Coronary artery (tissue), 2 donors: ENCODE measurements at regions not wholly inside any gene's neighbourhood (a gene's known extent, or its start where the extent isn't known, plus 50 kb on each side); places are given as distances from the start of the nearest gene placed in this dataset.

Experiments
- DNase-seq: peaks from one replicate; pipeline ENCODE4 v3.0.0-alpha.2; 2017; ENCODE audit warnings: low spot score
- H3K27ac ChIP-seq, 2 donors: fragments of 200-600 bp; sonication (generic); one replicate each; pipeline ENCODE4 v1.5.1; 2016 to 2019
- H3K4me3 ChIP-seq: fragments of 200-600 bp; sonication (generic); 2 replicates; pipeline ENCODE4 v1.5.1; 2016; ENCODE audit warnings: mild to moderate bottlenecking, moderate library complexity
- TF ChIP-seq, protein P1 (sequence below): fragments of 200-600 bp; sonication (generic); IDR thresholded peaks from one replicate; pipeline ENCODE4 v1.5.1; 2019; ENCODE audit warnings: antibody characterized with exemption

DNA sequence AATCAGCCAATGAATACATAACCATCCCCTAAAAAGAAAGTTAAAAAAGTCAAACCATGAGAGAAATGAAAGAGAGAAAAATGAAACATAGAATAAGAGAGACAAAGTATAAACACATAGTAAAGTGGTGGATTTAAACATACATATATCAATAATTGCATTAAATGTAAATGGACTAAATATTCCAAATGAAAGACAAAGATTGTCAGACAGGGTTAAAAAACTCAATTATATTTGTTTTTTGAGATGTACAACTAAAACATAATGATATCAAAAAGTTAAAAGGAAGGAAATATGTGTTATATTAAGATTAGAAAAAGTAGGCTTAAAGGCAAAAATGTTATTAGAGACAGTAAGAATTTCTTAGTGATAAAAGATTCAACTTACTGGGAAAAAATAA, 83.8 kb upstream of the CELF4 start:
- Histone ChIP-seq H3K4me3 (no peak overlapping the region), H3K27ac (no peak overlapping the region)
- no peak for DNase-seq
- TF ChIP-seq, protein P1, sequence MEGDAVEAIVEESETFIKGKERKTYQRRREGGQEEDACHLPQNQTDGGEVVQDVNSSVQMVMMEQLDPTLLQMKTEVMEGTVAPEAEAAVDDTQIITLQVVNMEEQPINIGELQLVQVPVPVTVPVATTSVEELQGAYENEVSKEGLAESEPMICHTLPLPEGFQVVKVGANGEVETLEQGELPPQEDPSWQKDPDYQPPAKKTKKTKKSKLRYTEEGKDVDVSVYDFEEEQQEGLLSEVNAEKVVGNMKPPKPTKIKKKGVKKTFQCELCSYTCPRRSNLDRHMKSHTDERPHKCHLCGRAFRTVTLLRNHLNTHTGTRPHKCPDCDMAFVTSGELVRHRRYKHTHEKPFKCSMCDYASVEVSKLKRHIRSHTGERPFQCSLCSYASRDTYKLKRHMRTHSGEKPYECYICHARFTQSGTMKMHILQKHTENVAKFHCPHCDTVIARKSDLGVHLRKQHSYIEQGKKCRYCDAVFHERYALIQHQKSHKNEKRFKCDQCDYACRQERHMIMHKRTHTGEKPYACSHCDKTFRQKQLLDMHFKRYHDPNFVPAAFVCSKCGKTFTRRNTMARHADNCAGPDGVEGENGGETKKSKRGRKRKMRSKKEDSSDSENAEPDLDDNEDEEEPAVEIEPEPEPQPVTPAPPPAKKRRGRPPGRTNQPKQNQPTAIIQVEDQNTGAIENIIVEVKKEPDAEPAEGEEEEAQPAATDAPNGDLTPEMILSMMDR, result no peak

DNA sequence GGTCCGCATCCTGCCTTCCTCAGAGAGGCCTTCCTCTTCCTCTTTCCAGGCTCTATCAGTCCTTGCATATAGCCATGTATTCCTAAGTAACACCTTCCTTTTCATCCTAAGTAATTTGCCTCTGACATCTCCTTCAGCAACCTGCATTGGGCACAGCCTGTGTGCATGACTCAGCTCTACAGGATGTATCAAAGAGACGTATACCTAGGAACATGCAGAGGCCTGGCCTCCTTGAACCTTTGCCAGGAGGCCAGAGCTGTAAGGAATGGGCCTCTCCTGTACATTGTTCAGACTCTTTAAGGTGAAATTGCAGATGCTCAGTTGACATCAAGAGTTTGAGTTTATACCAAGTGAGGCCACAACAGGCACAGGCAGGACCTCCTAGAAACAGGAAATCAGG, 76.0 kb upstream of the CELF4 start:
- TF ChIP-seq, protein P1, result no peak
- no peak overlapping the region for H3K4me3 ChIP-seq
- no peak overlapping the region for H3K27ac ChIP-seq
- DNase-seq, result no peak

DNA sequence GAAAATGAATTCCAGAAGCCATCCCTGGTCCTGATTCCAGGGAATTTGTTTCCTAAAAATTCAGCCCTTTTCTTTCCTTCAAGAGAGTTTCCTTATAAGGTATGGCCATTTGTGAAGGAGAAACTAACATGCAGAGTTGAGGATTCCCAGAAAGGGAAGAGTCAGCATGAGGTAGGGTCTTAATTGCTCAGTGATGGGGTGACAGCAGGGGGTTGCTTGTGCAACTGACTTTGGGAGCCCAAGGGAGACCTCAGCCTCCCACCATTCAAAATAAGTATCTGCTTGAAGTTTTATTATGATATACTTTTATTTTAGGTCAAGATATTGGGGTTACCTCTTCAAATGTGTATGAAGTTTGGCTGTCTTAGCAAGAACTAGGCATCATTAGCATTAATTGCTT, 74.9 kb upstream of the CELF4 start:
- Histone ChIP-seq H3K4me3 (no peak overlapping the region), H3K27ac (no peak overlapping the region)
- DNase-seq, result no peak
- TF ChIP-seq, protein P1, result no peak

DNA sequence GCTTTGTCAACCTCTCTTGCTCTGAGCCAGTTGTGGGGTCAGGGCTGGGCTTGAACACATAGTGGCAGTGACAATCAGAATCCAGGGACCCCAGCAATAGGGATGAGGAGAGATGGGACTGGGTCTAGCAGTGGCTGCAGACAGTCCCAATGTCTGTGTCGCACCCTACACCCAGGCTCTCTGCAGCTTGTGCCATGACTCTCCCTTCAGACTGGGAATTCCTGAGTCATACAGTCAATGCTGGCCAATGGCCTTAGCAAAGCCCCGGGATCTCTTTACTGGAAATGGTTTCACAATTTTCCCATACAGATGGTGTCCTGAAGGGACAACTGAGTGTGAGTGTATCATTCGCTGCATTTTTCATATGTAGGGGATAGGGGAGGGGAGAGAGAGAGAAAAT, 74.2 kb upstream of the CELF4 start:
- no peak for DNase-seq
- Histone ChIP-seq H3K4me3 (no peak overlapping the region), H3K27ac (no peak overlapping the region)
- TF ChIP-seq, protein P1, result no peak

DNA sequence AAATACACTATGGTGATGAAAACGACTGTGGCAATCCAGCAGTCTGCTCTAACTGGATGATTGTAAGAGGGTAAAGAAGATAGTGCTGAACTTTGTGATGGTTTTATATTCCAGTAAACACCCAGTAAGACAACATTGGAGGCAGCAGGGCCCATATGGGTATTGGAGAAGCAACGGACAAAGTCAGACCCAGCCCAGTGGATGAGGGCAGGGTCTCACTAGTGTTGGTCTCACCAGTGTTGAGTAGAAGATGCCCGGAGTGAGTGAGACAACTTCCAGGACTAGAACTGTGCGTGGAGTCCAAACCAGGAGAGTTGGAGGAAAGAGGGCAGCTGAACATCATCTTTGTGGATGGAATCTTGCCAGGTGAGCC, 71.9 kb upstream of the CELF4 start:
- no peak overlapping the region for H3K4me3 ChIP-seq
- no peak for DNase-seq
- no peak overlapping the region for H3K27ac ChIP-seq
- TF ChIP-seq, protein P1, result no peak

DNA sequence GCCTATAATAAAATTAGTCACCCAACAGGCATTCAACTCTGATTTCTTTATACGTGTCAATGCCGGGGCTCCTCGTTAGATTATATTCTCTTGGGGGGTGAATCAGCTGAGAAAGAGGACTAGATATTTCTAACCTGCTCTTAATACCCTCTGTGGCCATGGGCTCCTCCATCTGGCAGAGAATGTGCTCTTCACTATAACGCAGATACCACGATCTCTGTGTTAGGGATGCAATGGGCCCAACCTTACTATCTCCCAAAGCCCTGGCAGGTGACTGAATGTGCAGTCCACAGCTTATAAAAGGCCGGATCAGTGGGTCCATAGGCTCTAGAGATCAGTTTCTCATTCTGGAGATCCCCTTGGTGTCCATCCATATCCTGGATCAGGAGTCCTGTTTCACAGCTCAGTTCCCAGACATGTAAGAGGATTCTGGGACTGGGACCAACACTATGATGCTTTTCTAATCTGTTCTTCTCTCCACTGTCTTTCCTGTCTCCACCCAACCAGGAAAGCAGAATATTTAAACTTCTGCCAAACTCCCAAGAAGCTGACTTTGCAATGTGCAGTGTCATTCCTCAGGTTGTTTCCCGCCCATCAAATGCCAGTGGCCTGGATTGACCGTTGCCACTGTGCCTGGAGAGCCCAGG, 71.4 kb upstream of the CELF4 start:
- Histone ChIP-seq H3K27ac (no peak overlapping the region), H3K4me3 (no peak overlapping the region)
- TF ChIP-seq, protein P1, result no peak
- no peak for DNase-seq

DNA sequence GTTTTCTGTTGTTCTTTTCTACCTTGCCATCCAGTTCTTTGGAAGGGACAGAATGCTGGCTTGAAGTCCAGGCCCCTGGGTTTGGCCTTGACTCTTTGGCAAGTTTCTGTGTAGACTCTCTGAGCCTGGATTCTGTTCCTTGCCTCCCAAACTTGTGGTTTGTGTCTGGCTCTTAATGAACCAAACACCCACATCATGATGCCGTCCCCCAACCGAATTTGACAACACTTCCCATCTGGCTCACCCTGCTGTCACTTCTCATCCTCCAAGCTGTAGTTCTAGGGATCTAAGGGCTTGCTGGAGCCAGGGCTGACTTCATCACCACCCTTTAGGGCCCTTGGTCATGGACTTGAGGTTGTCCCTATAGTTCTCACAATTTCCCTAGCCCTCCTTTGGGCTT, 68.9 kb upstream of the CELF4 start:
- no peak overlapping the region for H3K27ac ChIP-seq
- no peak overlapping the region for H3K4me3 ChIP-seq
- no peak for DNase-seq
- TF ChIP-seq, protein P1, result no peak
